ENCODE measurements at regions not wholly inside any gene's neighbourhood (a gene's known extent, or its start where the extent isn't known, plus 50 kb on each side); places are given as distances from the start of the nearest gene placed in this dataset.

DNA sequence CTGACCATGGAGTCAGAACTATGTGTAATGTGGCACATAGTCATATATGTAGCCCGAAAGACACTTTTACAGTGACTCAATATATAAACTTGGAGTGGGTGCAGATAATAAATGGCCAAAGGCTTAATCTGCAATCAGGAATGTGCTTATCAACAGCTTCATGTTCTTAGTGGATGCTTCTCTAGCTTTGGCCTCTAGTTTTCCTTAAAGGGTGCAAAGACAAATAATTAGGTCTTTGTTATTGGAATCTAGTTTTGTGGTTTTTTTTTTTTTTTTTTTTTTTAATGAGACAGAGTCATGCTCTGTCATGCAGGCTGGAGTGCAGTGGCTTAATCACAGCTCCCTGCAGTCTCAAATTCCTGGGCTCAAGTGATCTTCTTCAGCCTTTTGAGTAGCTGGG, 625.6 kb downstream of the EPHA4 start:
- TF ChIP-seq GLIS1 (tag by site-specific recombination; IDR thresholded peaks at IDR 0.05), result no peak
- no peak for TF ChIP-seq PRDM1 (tag by site-specific recombination; IDR thresholded peaks at IDR 0.05)
- TF ChIP-seq ZNF501 (tag by site-specific recombination; IDR thresholded peaks at IDR 0.05), result no peak
- TF ChIP-seq, protein P1, sequence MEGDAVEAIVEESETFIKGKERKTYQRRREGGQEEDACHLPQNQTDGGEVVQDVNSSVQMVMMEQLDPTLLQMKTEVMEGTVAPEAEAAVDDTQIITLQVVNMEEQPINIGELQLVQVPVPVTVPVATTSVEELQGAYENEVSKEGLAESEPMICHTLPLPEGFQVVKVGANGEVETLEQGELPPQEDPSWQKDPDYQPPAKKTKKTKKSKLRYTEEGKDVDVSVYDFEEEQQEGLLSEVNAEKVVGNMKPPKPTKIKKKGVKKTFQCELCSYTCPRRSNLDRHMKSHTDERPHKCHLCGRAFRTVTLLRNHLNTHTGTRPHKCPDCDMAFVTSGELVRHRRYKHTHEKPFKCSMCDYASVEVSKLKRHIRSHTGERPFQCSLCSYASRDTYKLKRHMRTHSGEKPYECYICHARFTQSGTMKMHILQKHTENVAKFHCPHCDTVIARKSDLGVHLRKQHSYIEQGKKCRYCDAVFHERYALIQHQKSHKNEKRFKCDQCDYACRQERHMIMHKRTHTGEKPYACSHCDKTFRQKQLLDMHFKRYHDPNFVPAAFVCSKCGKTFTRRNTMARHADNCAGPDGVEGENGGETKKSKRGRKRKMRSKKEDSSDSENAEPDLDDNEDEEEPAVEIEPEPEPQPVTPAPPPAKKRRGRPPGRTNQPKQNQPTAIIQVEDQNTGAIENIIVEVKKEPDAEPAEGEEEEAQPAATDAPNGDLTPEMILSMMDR (tag by site-specific recombination; IDR thresholded peaks at IDR 0.05), result no peak
